ENCODE measurements at regions not wholly inside any gene's neighbourhood (a gene's known extent, or its start where the extent isn't known, plus 50 kb on each side); places are given as distances from the start of the nearest gene placed in this dataset.

GRCh38 chr15:39144051-39144450, 436.8 kb upstream of the THBS1 start:
- Histone ChIP-seq H3K4me3 (replicated peaks in 1 of 3; ENCODE audit: insufficient read depth in 1 of 3, low read depth in 2 of 3, low read length in 3 of 3) (no peak overlapping the region), H3K4me2 (ENCODE audit: low read depth, low read length) (no peak overlapping the region), H3K4me1 (ENCODE audit: insufficient read depth, low read length) (peaks cover 38% of the 10 kb centered on the region), H3K79me2 (ENCODE audit: insufficient read depth, low read length) (no peaks in the 10 kb centered on the region), H2AFZ (ENCODE audit: low read length) (no peak overlapping the region), H3K27ac (ENCODE audit: extremely low read length, insufficient read depth, low read length) (no peak overlapping the region), H3K9ac (ENCODE audit: insufficient read depth, low read depth, low read length) (no peak overlapping the region), H3K27me3 (ENCODE audit: control insufficient read depth in 1 of 2, insufficient read depth in 2 of 2, low read length in 2 of 2) (no peaks in the 10 kb centered on the region), H3K36me3 (replicated peaks in 1 of 2; ENCODE audit: control insufficient read depth in 1 of 2, insufficient read depth in 2 of 2, low read length in 2 of 2) (no peaks in the 10 kb centered on the region), H3K9me3 (ENCODE audit: low read length) (no peaks in the 10 kb centered on the region), H4K20me1 (ENCODE audit: insufficient read depth, low read length) (no peaks in the 10 kb centered on the region)
- WGBS (ENCODE audit: low lambda C conversion rate), result 93% methylated on average over 2 of the region's 2 CpGs
- BruUV-seq (replicated peaks), result no TSS peak
- FAIRE-seq (no peak), DNase-seq (ENCODE audit: low spot score) (no peak), ATAC-seq (no peak)
- ChIA-PET CTCF (ENCODE audit: low intra/inter-chr PET ratio, low total read pairs) (no interaction called here), POLR2A (no interaction called here)
- TF ChIP-seq TCF12 (IDR thresholded peaks at IDR 0.05), result no peak
- no peak for TF ChIP-seq TCF12 (CRISPR knock-in tag; IDR thresholded peaks at IDR 0.05)
- TF ChIP-seq ZNF292 (CRISPR knock-in tag; IDR thresholded peaks at IDR 0.05; ENCODE audit: borderline replicate concordance, low read depth), result no peak
- TF ChIP-seq RAD51 (IDR thresholded peaks at IDR 0.05; ENCODE audit: borderline replicate concordance), result no peak
- no peak for TF ChIP-seq CAMTA2 (CRISPR knock-in tag; IDR thresholded peaks at IDR 0.05; ENCODE audit: borderline replicate concordance)
- TF ChIP-seq ZIK1 (CRISPR knock-in tag; IDR thresholded peaks at IDR 0.05; ENCODE audit: borderline replicate concordance, low read depth), result no peak
- no peak for TF ChIP-seq POGZ (CRISPR knock-in tag; IDR thresholded peaks at IDR 0.05)
- TF ChIP-seq E2F5 (CRISPR knock-in tag; conservative IDR thresholded peaks at IDR 0.05), result no peak
- no peak for TF ChIP-seq GLMP (CRISPR knock-in tag; IDR thresholded peaks at IDR 0.05; ENCODE audit: borderline replicate concordance)
- TF ChIP-seq IKZF5 (CRISPR knock-in tag; IDR thresholded peaks at IDR 0.05), result no peak
- no peak for TF ChIP-seq ZNF501 (CRISPR knock-in tag; IDR thresholded peaks at IDR 0.05)
- in situ Hi-C loops (cut with HindIII; ENCODE audit: extremely low pct_ligation_motif_present, low pct_unique_long_range_greater_than_20kb), result no loop called here
- intact Hi-C loops (cut with micrococcal nuclease; ENCODE audit: unreplicated experiment), result no loop called here
